ENCODE measurements at regions not wholly inside any gene's neighbourhood (a gene's known extent, or its start where the extent isn't known, plus 50 kb on each side); places are given as distances from the start of the nearest gene placed in this dataset.

DNA sequence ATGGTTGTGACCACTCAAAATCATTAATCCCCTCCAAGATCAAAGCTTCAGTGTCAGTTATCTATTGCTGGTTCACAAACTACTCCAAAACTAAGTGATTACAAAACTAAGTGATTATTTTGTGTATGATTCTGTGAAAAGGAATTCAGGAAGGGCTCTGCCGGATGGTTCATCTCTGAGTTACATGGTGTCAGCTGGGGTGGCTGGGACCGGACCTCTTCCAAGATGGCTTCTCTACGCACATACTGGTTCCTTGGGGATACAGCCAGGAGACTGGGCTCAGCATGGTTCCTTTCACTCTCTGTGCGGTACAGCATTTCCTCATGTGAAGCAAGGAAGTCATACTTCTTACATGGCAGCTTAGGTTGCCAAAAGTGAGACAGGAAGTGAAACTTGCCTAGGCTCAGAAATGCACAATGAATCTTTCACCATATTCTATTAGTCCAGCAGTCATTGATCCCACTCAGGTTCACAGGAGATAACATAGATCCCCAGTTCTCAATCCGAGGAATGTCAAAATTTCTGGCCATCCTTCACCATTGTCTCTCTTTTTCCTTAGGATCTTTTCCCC lies 97.9 kb upstream of the IRX6 start:
- no peak overlapping the region for H2AFZ ChIP-seq (ENCODE audit: low read depth, low read length)
- no peak overlapping the region for H3K4me3 ChIP-seq (replicated peaks in 1 of 3; ENCODE audit: insufficient read depth in 1 of 3, low read depth in 1 of 3, low read length in 3 of 3)
- no peak overlapping the region for H3K4me2 ChIP-seq (ENCODE audit: insufficient read depth, low read length)
- no peaks in the 10 kb centered on the region for H3K36me3 ChIP-seq (ENCODE audit: control insufficient read depth in 2 of 2, extremely low read depth in 1 of 2, insufficient read depth in 2 of 2, low read length in 2 of 2)
- POLR2A ChIA-PET, result no interaction called here
- H3K4me1 ChIP-seq (ENCODE audit: control insufficient read depth, extremely low read depth, insufficient read depth, low read length), result no peaks in the 10 kb centered on the region
- dilution Hi-C loops (cut with MboI; ENCODE audit: extremely low pct_ligation_motif_present, low sequenced_read_pairs), result no loop called here
- no peaks in the 10 kb centered on the region for H4K20me1 ChIP-seq (replicated peaks; ENCODE audit: control insufficient read depth, extremely low read depth, insufficient read depth, low read length)
- no peak overlapping the region for H3K27ac ChIP-seq (ENCODE audit: insufficient read depth, low read depth, low read length)
- TF ChIP-seq, protein P1, sequence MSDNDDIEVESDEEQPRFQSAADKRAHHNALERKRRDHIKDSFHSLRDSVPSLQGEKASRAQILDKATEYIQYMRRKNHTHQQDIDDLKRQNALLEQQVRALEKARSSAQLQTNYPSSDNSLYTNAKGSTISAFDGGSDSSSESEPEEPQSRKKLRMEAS (IDR thresholded peaks at IDR 0.05; ENCODE audit: insufficient read depth, insufficient read length), result no peak
- TF ChIP-seq FOS (IDR thresholded peaks at IDR 0.05; ENCODE audit: borderline replicate concordance, insufficient read depth, low read length) (no peak), GATA2 (IDR thresholded peaks at IDR 0.05; ENCODE audit: insufficient read depth, insufficient read length, low read depth, low read length) (no peak), CTCF (IDR thresholded peaks at IDR 0.05; ENCODE audit: extremely low read depth in 1 of 2, insufficient read depth in 1 of 2, low read depth in 1 of 2, low read length in 2 of 2) (no peak), POLR2A (IDR thresholded peaks at IDR 0.05; ENCODE audit: low read depth, low read length) (no peak), EZH2 (IDR thresholded peaks at IDR 0.05; ENCODE audit: borderline replicate concordance, low read depth, low read length, severe bottlenecking) (no peak), JUN (IDR thresholded peaks at IDR 0.05; ENCODE audit: borderline replicate concordance, insufficient read depth, insufficient read length, low read depth) (no peak), POLR2AphosphoS5 (IDR thresholded peaks at IDR 0.05; ENCODE audit: insufficient read depth, low read depth, low read length) (no peak)
- DNase-seq (ENCODE audit: low read depth, low spot score) (no peak), FAIRE-seq (no peak)
- no peaks in the 10 kb centered on the region for H3K27me3 ChIP-seq (ENCODE audit: control insufficient read depth in 2 of 2, insufficient read depth in 2 of 2, low read length in 2 of 2)
- H3K9ac ChIP-seq (replicated peaks; ENCODE audit: extremely low read depth, insufficient read depth, low read length), result no peak overlapping the region
- no peaks in the 10 kb centered on the region for H3K9me3 ChIP-seq (replicated peaks; ENCODE audit: control insufficient read depth, insufficient read depth, low read length)
- no TSS peak for BruUV-seq (replicated peaks)
- intact Hi-C loops (cut with micrococcal nuclease), result no loop called here
- H3K9me1 ChIP-seq (replicated peaks; ENCODE audit: control insufficient read depth, extremely low read depth, insufficient read depth, low read length), result no peaks in the 10 kb centered on the region
- CTCF ChIA-PET, result no interaction called here
- no peaks in the 10 kb centered on the region for H3K79me2 ChIP-seq (ENCODE audit: control insufficient read depth, insufficient read depth, low read length)

All from endothelial cell of umbilical vein (primary cell).